ENCODE measurements at regions not wholly inside any gene's neighbourhood (a gene's known extent, or its start where the extent isn't known, plus 50 kb on each side); places are given as distances from the start of the nearest gene placed in this dataset.

- TF ChIP-seq CTCF (IDR thresholded peaks at IDR 0.05) (no peak), EZH2 (IDR thresholded peaks at IDR 0.05; ENCODE audit: borderline replicate concordance, insufficient read depth, low read depth, low read length, poor library complexity, severe bottlenecking) (no peak)
Measured at GRCh38 chr22:34783436-34783835, 282.5 kb upstream of the ISX start.

All from B cell (primary cell).